PC-3 (cell line): ENCODE measurements at regions not wholly inside any gene's neighbourhood (a gene's known extent, or its start where the extent isn't known, plus 50 kb on each side); places are given as distances from the start of the nearest gene placed in this dataset.

Experiments
- ATAC-seq: fragments of 200-7000 bp; cut with Tn5 transposase; 2 replicates; pipeline ENCODE4 v1.9.1; 2020; ENCODE audit warnings: mild to moderate bottlenecking, moderate library complexity
- BruUV-seq: library from RNA; stranded (reverse); fragments of 400-500 nt; replicated peaks from 2 replicates; lab custom pipeline; 2021; lab: Mats Ljungman, UMichigan
- CTCF ChIA-PET: fragments of 300-600 bp; sonication (Branson Sonifier 250); formaldehyde crosslinking; loops from one replicate; lab custom pipeline; 2022; ENCODE audit warnings: antibody characterized with exemption; lab: Charles Lee
- POLR2A ChIA-PET: fragments of 300-600 bp; sonication (Branson Sonifier 250); formaldehyde crosslinking; loops from one replicate; lab custom pipeline; 2022; ENCODE audit warnings: antibody characterized with exemption; ENCODE audit not compliant: unreplicated experiment; lab: Charles Lee
- DNase-seq: peaks from one replicate; pipeline ENCODE4 v3.0.0-alpha.2; 2015
- H2AFZ ChIP-seq: fragments of 300-600 bp; sonication (generic); 2 replicates; pipeline ENCODE4 v1.6.0; 2016; ENCODE audit warnings: antibody characterized with exemption, low read length
- H3F3A ChIP-seq: fragments of 300-600 bp; sonication (generic); one replicate; pipeline ENCODE4 v1.6.0; 2017; ENCODE audit warnings: antibody characterized with exemption, low read length, control low read depth, mild to moderate bottlenecking; ENCODE audit not compliant: unreplicated experiment
- H3K27ac ChIP-seq: fragments of 300-600 bp; sonication (generic); 2 replicates; pipeline ENCODE4 v1.5.1; 2016; ENCODE audit warnings: mild to moderate bottlenecking, low read length
- H3K27me3 ChIP-seq: fragments of 300-600 bp; sonication (generic); 2 replicates; pipeline ENCODE4 v1.6.1; 2016; ENCODE audit warnings: low read length, mixed read lengths
- H3K36me3 ChIP-seq: fragments of 300-600 bp; sonication (generic); 2 replicates; pipeline ENCODE4 v1.6.1; 2016; ENCODE audit warnings: low read depth, mixed run types, low read length, mixed read lengths
- H3K4me1 ChIP-seq: fragments of 300-600 bp; sonication (generic); 2 replicates; pipeline ENCODE4 v1.5.1; 2016; ENCODE audit warnings: low read length; ENCODE audit not compliant: insufficient read depth
- H3K4me2 ChIP-seq: fragments of 300-600 bp; sonication (generic); 2 replicates; pipeline ENCODE4 v1.6.0; 2016; ENCODE audit warnings: low read length
- H3K4me3 ChIP-seq: fragments of 300-600 bp; sonication (generic); 2 replicates; pipeline ENCODE4 v1.5.1; 2016; ENCODE audit warnings: mild to moderate bottlenecking, low read length, mixed read lengths
- H3K79me2 ChIP-seq: fragments of 300-600 bp; sonication (generic); 2 replicates; pipeline ENCODE4 v1.6.1; 2017; ENCODE audit warnings: low read length, mixed read lengths
- H3K9ac ChIP-seq: fragments of 300-600 bp; sonication (generic); 2 replicates; pipeline ENCODE4 v1.6.0; 2016; ENCODE audit warnings: mild to moderate bottlenecking, low read length
- H3K9me2 ChIP-seq: fragments of 300-600 bp; sonication (generic); replicated peaks from 2 replicates; pipeline ENCODE4 v1.6.1; 2016; ENCODE audit warnings: mixed run types, low read length, mixed read lengths
- H3K9me3 ChIP-seq: fragments of 300-600 bp; sonication (generic); 2 replicates; pipeline ENCODE4 v1.6.1; 2016; ENCODE audit warnings: low read length, mixed read lengths
- H4K20me1 ChIP-seq: fragments of 300-600 bp; sonication (generic); 2 replicates; pipeline ENCODE4 v1.6.1; 2016; ENCODE audit warnings: low read length, mixed read lengths
- CTCF ChIP-seq: fragments of 300-600 bp; sonication (generic); conservative IDR thresholded peaks from 2 replicates; pipeline ENCODE4 v1.5.1; 2017; ENCODE audit warnings: antibody characterized with exemption, low read depth, mild to moderate bottlenecking, low read length
- EZH2 ChIP-seq: fragments of 300-600 bp; sonication (generic); IDR thresholded peaks from one replicate; pipeline ENCODE4 v1.6.1; 2017; ENCODE audit warnings: antibody characterized with exemption, mild to moderate bottlenecking, low read length; ENCODE audit not compliant: unreplicated experiment
- EZH2phosphoT487 ChIP-seq: fragments of 300-600 bp; sonication (generic); IDR thresholded peaks from 2 replicates; pipeline ENCODE4 v1.6.1; 2018; ENCODE audit warnings: mild to moderate bottlenecking, antibody characterized with exemption, low read length, borderline replicate concordance
- intact Hi-C: fragments of 100-400 bp; cut with micrococcal nuclease; formaldehyde crosslinking; loops from 2 replicates; pipeline ENCODE4 v1.9.0; 2023

DNA sequence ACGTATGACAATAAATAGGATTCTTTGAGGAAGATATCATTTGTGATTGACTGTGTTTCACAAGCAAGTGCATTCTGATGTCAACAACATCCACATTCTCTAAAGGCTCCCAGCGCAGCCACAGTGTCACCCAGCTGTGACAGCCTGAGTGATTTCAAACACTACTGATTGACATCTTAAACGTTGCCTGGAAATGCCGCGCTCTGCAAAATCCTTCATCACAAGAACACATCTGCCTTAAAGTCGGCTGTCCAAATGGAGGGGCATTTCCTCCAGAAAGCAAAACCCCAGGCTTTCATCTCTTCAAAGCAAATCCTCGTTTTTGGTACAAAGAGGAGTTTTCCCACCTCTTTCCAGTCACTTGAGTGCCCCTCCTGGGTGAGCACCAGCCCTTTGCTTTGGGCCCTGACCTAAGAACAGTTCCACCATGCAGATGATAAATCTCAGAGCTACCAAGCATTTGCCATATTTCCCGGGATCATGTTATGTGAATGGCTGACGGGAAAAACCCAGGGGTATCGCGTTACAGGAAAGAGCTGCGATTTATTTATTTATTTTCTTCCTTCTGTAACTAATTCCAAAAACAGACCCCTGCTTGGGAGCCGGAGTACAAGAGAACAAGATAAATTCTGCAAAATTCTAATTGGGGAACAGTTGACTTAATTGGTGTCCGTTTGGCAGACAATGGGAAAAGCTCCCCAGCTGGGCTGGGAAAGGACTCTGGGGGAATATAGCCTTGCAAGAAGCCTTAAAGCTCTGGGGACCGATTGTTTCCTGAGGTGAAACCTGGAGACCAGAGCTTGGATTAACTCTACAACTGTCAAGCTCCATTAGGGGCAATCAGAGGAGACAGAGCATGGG is 703.8 kb upstream of the NR2F2 start:
- no TSS peak for BruUV-seq
- Histone ChIP-seq H2AFZ (no peak overlapping the region), H3K4me1 (no peaks in the 10 kb centered on the region), H3K9me3 (no peaks in the 10 kb centered on the region), H3K36me3 (no peaks in the 10 kb centered on the region), H3K27me3 (no peaks in the 10 kb centered on the region), H3K9me2 (no peaks in the 10 kb centered on the region), H4K20me1 (no peaks in the 10 kb centered on the region), H3K79me2 (no peaks in the 10 kb centered on the region), H3K4me2 (no peak overlapping the region), H3K4me3 (no peak overlapping the region), H3K9ac (no peak overlapping the region), H3F3A (no peaks in the 10 kb centered on the region), H3K27ac (no peak overlapping the region)
- intact Hi-C loops, result no loop called here
- TF ChIP-seq CTCF (no peak), EZH2 (no peak), EZH2phosphoT487 (no peak)
- ATAC-seq, result no peak
- POLR2A ChIA-PET, result no interaction called here
- no peak for DNase-seq
- CTCF ChIA-PET, result no interaction called here

DNA sequence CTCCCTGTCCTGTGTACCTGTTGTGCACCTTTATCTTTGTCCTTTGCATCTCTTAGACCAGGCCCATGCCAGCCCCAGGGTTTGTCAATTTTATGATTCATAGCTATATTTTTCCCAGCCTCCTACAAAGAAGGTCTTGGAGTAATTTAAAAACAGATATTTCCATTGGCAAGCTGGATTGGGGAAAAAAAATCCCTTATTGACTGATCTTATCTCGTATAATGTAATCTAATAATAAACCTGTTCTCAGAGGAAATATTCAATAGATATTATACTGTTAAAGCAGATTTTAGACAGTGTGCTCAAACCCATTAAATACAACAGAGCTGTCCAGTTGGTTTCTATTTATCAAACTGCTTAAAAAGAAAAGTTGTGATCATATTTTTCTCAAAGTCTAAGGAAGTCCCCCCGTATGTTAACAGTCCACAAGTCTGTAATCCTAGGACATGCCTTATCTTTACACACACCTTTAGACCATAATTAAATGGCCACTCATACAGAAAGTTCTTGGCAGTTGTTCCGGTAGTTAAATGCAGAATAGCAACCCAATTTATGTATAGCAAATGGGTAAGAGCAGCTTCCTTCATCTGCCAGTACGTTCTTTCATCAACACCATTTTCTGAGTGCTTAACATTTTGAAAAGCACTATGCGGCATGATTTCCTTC is 700.9 kb upstream of the NR2F2 start:
- TF ChIP-seq EZH2 (no peak), CTCF (no peak), EZH2phosphoT487 (no peak)
- CTCF ChIA-PET, result no interaction called here
- POLR2A ChIA-PET, result no interaction called here
- H3K9ac ChIP-seq, result no peak overlapping the region
- no peaks in the 10 kb centered on the region for H3K27me3 ChIP-seq
- H3K9me2 ChIP-seq, result no peaks in the 10 kb centered on the region
- no peaks in the 10 kb centered on the region for H3K36me3 ChIP-seq
- H3K4me1 ChIP-seq, result no peaks in the 10 kb centered on the region
- BruUV-seq, result no TSS peak
- DNase-seq, result peak; percentile 32
- H4K20me1 ChIP-seq, result no peaks in the 10 kb centered on the region
- H2AFZ ChIP-seq, result no peak overlapping the region
- no peaks in the 10 kb centered on the region for H3K79me2 ChIP-seq
- intact Hi-C loops, result no loop called here
- no peaks in the 10 kb centered on the region for H3K9me3 ChIP-seq
- no peaks in the 10 kb centered on the region for H3F3A ChIP-seq
- peak; percentile 38; the same call in 1 of the 2 replicates for ATAC-seq
- H3K4me2 ChIP-seq, result no peak overlapping the region
- no peak overlapping the region for H3K4me3 ChIP-seq
- no peak overlapping the region for H3K27ac ChIP-seq

DNA sequence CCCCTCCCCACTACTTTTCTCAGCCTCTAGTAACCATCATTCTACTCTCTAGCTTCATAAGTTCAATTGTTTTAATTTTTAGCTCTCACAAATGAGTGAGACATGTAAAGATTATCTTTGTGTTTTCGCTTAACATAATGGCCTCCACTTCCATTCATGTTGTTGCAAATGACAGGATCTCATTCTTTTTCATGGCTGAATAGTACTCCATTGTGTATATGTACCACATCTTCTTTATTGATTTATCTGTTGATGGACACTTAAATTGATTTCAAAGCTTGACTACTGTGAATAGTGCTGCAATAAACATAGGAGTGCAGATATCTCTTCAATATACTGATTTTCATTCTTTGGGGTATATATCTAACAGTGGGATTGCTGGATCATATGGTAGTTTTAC is 699.8 kb upstream of the NR2F2 start:
- no peaks in the 10 kb centered on the region for H3K79me2 ChIP-seq
- no peaks in the 10 kb centered on the region for H3K4me1 ChIP-seq
- no peaks in the 10 kb centered on the region for H4K20me1 ChIP-seq
- no peak for ATAC-seq
- POLR2A ChIA-PET, result no interaction called here
- no peak overlapping the region for H3K4me2 ChIP-seq
- TF ChIP-seq EZH2 (no peak), EZH2phosphoT487 (no peak), CTCF (no peak)
- H3K9ac ChIP-seq, result no peak overlapping the region
- intact Hi-C loops, result no loop called here
- no peak overlapping the region for H2AFZ ChIP-seq
- no peak overlapping the region for H3K27ac ChIP-seq
- no TSS peak for BruUV-seq
- DNase-seq, result no peak
- no peaks in the 10 kb centered on the region for H3F3A ChIP-seq
- H3K9me3 ChIP-seq, result no peaks in the 10 kb centered on the region
- no peaks in the 10 kb centered on the region for H3K36me3 ChIP-seq
- H3K4me3 ChIP-seq, result no peak overlapping the region
- CTCF ChIA-PET, result no interaction called here
- no peaks in the 10 kb centered on the region for H3K9me2 ChIP-seq
- H3K27me3 ChIP-seq, result no peaks in the 10 kb centered on the region
